ELR (cell line): ENCODE measurements at regions not wholly inside any gene's neighbourhood (a gene's known extent, or its start where the extent isn't known, plus 50 kb on each side); places are given as distances from the start of the nearest gene placed in this dataset.

Experiments used
- DNase-seq: peaks from one replicate; pipeline ENCODE4 v3.0.0-alpha.2; 2015; ENCODE audit warnings: low read depth

GRCh38 chr12:123100882-123101281 is 50.0 kb downstream of the PITPNM2 start:
- no peak for DNase-seq

DNA sequence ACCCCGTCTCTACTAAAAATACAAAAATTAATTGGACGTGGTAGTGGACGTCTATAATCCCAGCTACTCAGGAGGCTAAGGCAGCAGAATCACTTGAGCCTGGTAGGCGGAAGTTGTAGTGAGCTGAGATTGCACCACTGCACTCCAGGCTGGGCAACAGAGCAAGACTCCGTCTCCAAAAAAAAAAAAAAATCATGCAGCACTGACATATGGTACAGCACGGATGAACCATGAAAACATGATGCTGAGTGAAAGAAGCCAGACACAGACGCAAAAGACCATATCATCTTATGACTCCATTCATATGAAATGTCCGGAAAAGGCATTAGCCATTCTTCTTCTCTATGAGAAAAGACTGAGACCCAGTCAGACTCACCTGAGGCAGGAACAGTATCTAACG is 50.4 kb downstream of the PITPNM2 start:
- DNase-seq: no peak

DNA sequence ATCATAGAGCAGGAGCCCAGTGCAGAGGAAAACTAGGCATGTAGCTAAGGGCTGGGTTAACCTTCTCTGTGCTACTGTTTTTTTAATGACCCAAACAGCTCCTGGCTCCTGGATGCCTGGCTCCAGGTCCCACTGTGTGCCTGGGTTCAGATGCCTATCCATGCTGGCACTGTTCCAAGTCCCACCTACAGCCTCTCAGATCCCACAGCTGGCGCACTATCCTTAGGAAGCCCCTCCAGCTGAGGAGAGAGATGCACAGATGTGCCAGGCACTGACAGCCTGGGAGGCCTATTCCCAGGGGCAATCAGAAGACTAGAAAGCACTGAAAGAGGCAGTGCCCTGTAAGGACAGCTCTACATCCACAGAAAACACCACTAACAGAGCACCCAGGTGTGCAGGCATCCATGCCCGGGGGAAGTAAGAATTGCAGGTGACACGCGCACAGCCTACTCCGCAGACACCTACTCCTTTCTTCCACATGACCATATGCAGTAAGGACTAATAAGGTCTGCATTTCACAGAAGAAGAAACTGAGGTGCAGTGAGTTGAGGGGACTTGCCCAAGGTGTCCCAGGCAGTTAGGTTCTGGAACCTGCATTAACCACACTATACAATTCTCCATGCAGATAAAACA is 51.2 kb downstream of the PITPNM2 start:
- DNase-seq: no peak

- no peak for DNase-seq
Measured at GRCh38 chr12:123098780-123099179, 52.1 kb downstream of the PITPNM2 start.

GRCh38 chr12:123097561-123098084 is 53.3 kb downstream of the PITPNM2 start:
- no peak for DNase-seq

- no peak for DNase-seq
Measured at GRCh38 chr12:123096741-123097140, 54.1 kb downstream of the PITPNM2 start.

GRCh38 chr12:123096182-123096581 is 54.7 kb downstream of the PITPNM2 start:
- DNase-seq: no peak

DNA sequence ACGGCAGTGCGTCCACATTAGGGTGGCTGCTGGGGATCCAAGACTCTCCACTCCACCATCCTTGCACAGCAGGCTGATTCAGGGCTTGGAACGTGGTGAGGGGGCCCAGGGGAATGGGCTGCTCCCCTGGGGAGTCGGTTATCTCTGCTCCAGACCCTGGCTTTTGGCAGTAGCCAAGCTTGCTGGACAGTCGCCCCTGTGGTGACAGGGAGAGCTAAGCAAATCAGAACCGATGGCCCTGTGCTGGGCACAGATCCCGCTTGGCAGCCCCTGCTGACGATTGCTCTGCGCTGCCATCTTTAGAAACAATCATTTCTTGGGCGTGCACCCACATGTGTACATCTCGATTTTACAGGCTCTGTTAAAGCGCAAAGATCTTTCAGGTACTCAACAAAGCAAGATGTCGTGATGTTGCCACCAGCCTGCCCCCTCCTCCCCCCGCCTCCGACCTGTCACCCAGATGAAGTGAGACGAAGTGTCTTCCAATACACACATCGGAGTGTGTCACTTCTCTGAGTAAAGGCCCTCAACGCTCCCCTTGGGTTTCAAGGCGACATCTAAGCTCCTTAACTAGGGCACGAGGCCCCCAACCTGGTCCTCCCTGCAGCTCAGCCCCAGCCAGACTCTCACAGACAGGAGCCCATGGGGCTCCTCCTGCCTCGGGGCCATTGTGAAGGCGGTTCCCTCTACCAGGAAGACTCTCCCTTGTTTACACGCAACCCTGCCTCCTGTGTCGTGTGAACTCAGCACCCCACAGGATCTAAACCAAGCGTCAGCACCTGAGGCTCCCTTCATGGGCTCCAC is 55.6 kb downstream of the PITPNM2 start:
- no peak for DNase-seq

DNA sequence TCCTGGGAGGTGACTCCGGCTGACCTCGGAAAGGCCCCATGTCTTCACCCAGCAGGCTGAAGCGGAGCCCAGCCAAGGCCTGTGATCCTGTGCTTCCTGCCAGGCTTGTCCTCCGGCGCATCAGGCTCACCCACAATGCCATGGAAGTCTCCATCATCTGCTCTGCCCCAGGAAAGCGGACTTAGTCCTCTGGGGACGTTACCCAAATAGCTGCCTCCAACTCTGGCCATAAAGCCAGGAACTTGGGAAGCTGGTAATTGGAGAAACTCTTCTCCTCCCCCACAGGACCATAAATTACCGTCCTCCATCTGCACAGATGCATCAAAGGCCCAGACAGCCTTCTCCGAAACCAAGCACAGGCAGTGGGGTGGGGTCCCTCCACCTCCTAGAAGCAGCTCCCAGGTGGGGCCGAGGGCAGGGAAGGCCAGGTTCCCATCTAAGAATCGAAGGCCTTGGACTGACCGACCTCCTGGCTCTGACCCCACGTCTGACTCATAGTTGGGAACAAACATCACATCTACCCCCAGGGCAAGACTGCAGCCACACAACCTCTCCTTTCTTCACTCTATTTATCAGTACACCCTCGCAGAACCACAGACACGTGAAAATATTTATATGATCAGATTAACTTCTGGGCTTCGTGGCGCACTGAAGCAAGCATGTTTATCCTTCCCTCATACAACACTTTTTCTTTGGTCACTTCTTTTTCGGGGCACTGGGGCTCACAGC is 56.4 kb downstream of the PITPNM2 start:
- DNase-seq: peak; percentile 93

- no peak for DNase-seq
Measured at GRCh38 chr12:123092866-123093265, 58.0 kb downstream of the PITPNM2 start.

GRCh38 chr12:123091230-123092150 is 59.4 kb downstream of the PITPNM2 start:
- DNase-seq: no peak

GRCh38 chr12:123089631-123090353 is 61.1 kb downstream of the PITPNM2 start:
- DNase-seq: peak; percentile 98

GRCh38 chr12:123089140-123089539 is 61.8 kb downstream of the PITPNM2 start:
- no peak for DNase-seq

- DNase-seq: peak; percentile 82
Measured at GRCh38 chr12:123085730-123086487, 65.0 kb downstream of the PITPNM2 start.

DNA sequence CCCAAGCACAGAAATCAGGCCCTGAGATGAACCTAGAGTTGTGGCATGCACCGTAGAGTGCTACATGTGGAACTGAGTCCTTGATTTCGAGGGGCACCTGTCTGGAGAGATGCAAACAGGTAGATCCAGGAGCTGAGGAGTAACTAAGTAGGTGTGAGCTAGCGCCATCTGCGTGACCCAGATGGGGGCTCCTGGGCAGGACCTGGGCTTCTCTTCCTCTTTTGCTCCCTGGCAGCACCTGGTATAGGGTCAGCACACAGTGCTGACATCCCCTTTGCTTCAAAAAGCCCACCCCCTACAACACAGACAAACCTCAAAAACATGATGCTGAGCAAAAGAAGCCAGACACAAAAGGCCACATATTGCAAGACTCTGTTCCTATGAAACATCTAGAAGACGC is 65.8 kb downstream of the PITPNM2 start:
- no peak for DNase-seq

- no peak for DNase-seq
Measured at GRCh38 chr12:123083661-123084571, 67.0 kb downstream of the PITPNM2 start.

DNA sequence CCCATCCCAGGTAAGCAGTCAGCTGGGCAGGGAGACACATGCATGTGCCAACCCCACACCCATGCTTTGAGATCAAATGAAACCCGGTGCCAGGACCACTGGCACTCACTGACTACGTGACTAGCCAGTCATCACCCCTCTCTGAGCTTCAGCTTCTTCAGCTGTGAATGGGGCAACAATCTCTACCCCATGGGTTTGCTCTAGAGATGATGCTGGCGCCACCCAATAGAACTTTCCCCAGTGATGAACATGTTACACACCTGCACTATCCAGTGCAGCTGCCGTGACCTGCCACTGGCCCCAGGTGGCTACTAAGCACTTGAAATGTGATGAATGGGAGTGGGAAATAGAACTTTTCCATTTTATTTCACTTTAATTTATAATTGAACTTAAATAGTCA is 70.3 kb downstream of the PITPNM2 start:
- no peak for DNase-seq

- DNase-seq: no peak
Measured at GRCh38 chr12:123078531-123079155, 72.2 kb downstream of the PITPNM2 start.

DNA sequence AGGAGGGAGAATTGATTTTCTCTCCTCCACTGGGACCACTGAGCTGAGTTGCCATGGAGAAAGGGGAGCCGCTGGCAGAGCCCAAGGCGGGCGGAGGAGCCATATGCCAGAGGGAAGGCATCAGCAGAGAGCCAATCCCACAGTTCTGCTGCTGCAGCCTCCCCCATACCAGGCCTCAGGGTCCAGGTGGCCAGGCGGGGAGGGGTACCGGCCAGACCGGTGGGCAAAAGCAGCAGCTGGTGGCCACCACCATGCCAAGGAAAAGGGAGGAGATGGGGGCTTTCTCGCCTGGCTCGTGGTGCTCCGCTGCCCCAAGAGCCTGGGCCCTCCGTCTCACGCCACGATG is 72.8 kb downstream of the PITPNM2 start:
- DNase-seq: no peak
